CD4-positive, alpha-beta memory T cell (primary cell): ENCODE measurements at regions not wholly inside any gene's neighbourhood (a gene's known extent, or its start where the extent isn't known, plus 50 kb on each side); places are given as distances from the start of the nearest gene placed in this dataset.

Source experiments
- CTCF ChIA-PET: fragments of 350-600 bp; sonication (Branson Sonifier 250); formaldehyde crosslinking; loops from one replicate; lab custom pipeline; 2021; ENCODE audit warnings: inconsistent platforms; ENCODE audit not compliant: partially characterized antibody; lab: Charles Lee
- POLR2A ChIA-PET: fragments of 350-600 bp; sonication (Branson Sonifier 250); formaldehyde crosslinking; loops from one replicate; lab custom pipeline; 2021; ENCODE audit not compliant: partially characterized antibody; lab: Charles Lee
- DNase-seq, 5 donors: peaks; one replicate each; pipeline versions ENCODE4 v3.0.0 to v3.0.0-alpha.2; 2020 to 2022; ENCODE audit warnings: mixed read lengths in 1 of 5
- H3K27ac ChIP-seq: one replicate; pipeline ENCODE4 v1.7.0; 2013; ENCODE audit warnings: low read depth, low read length
- H3K27me3 ChIP-seq: 2 replicates; pipeline ENCODE4 v1.7.0; 2013; ENCODE audit warnings: mild to moderate bottlenecking, low read length, moderate library complexity; ENCODE audit not compliant: insufficient read depth
- H3K36me3 ChIP-seq: 2 replicates; pipeline ENCODE4 v1.7.0; 2013; ENCODE audit warnings: mild to moderate bottlenecking, low read length, moderate library complexity; ENCODE audit not compliant: insufficient read depth
- H3K4me1 ChIP-seq: 2 replicates; pipeline ENCODE4 v1.7.0; 2013; ENCODE audit warnings: mild to moderate bottlenecking, low read length, moderate library complexity; ENCODE audit not compliant: insufficient read depth
- H3K4me3 ChIP-seq, 2 donors: one replicate each; pipeline ENCODE4 v1.7.0; 2013; ENCODE audit warnings: low read length in 2 of 2, mild to moderate bottlenecking in 1 of 2
- H3K9me3 ChIP-seq, 2 donors: one replicate each; pipeline ENCODE4 v1.7.0; 2013; ENCODE audit warnings: low read length in 2 of 2, control low read depth in 1 of 2; ENCODE audit not compliant: control insufficient read depth in 1 of 2
- H3K27ac Mint-ChIP-seq, 7 donors: one replicate each; pipeline ENCODE4 v1.8.0; 2020 to 2021; ENCODE audit warnings: mixed read lengths in 7 of 7, mild to moderate bottlenecking in 6 of 7, inconsistent platforms in 3 of 7, moderate library complexity in 3 of 7
- H3K27me3 Mint-ChIP-seq, 2 donors: one replicate each; pipeline ENCODE4 v1.8.0; 2020 to 2021; ENCODE audit warnings: mixed read lengths in 2 of 2
- H3K36me3 Mint-ChIP-seq, 2 donors: one replicate each; pipeline ENCODE4 v1.8.0; 2020 to 2021; ENCODE audit warnings: mixed read lengths in 2 of 2, inconsistent platforms in 1 of 2, mild to moderate bottlenecking in 1 of 2
- H3K4me1 Mint-ChIP-seq, 4 donors: one replicate each; pipeline ENCODE4 v1.8.0; 2020 to 2021; ENCODE audit warnings: mixed read lengths in 4 of 4, mild to moderate bottlenecking in 1 of 4
- H3K4me3 Mint-ChIP-seq, 8 donors: one replicate each; pipeline ENCODE4 v1.8.0; 2020 to 2021; ENCODE audit warnings: mixed read lengths in 8 of 8, mild to moderate bottlenecking in 7 of 8, moderate library complexity in 6 of 8, inconsistent platforms in 3 of 8
- H3K9me3 Mint-ChIP-seq, 8 donors: one replicate each; pipeline ENCODE4 v1.8.0; 2020 to 2021; ENCODE audit warnings: mixed read lengths in 8 of 8, mild to moderate bottlenecking in 5 of 8, inconsistent platforms in 3 of 8, moderate library complexity in 1 of 8
- intact Hi-C: fragments of 100-400 bp; cut with micrococcal nuclease; formaldehyde crosslinking; loops from one replicate; pipeline ENCODE4 v1.15.1; 2023

DNA sequence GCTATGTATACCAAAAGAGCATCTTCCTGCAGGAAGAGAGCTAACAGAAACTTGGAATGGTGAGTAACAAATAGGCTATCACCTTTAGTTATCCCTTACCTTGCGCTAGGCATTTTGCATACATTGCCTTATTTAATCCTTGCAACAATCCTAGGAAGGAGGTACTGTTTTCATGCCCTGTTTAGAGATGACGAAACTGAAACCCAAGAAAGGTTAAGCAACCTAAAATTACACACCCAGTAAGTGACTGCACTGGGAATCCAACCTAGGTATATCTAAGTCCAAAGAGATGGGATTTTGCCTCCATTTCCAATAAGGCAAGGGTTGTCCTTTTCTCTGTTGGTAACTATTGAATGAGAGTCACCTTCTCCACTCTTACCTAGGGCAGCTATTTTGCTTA lies 144.5 kb downstream of the TM2D1 start:
- no peak for DNase-seq
- ChIA-PET POLR2A (no interaction called here), CTCF (interaction anchor here (1.3 to 3.3 kb wide), 2 partner anchors 9 kb away, joined by 3 to 17 read pairs; no protein-coding TSS in a partner anchor)

DNA sequence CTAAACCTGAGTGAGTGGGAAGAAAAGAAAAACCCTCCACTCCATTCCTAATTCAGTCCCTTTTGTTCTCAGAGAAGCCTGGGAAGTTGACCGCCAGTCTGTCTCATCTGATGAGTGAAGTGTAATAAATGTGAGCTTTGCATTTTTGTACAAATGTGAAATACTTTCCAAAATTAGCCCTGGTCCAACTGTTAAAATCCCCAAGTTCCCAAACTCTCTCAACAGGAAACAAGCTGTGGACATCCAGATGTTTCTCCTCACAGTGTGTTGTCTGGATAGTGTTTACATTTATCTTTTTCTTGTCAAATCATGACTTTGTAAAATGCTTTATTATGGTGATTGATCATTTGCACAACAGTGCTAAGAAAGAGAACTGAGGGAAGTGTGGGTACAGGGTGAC lies 145.1 kb downstream of the TM2D1 start:
- Mint-ChIP-seq H3K4me1 (no peaks in the 10 kb centered on the region), H3K4me3 (no peak overlapping the region), H3K9me3 (peaks cover 0 to 4% (median 0%) of the 10 kb centered on the region in 8 donors), H3K27ac (no peak overlapping the region), H3K27me3 (peaks cover 10 to 39% of the 10 kb centered on the region in 2 donors), H3K36me3 (no peaks in the 10 kb centered on the region)
- Histone ChIP-seq H3K4me3 (no peak overlapping the region), H3K36me3 (no peaks in the 10 kb centered on the region), H3K27ac (no peak overlapping the region), H3K4me1 (no peaks in the 10 kb centered on the region), H3K9me3 (no peaks in the 10 kb centered on the region), H3K27me3 (no peaks in the 10 kb centered on the region)
- intact Hi-C loops: loop anchor here (10.0 kb wide), 1 partner anchor 595 kb away; no protein-coding TSS in a partner anchor
- ChIA-PET CTCF (interaction anchor here (3.3 kb wide), 1 partner anchor 9 kb away, joined by 17 read pairs; no protein-coding TSS in a partner anchor), POLR2A (no interaction called here)
- DNase-seq: no peak

More for the DNA sequence above, 144.5 kb downstream of the TM2D1 start:
- no peaks in the 10 kb centered on the region for H3K9me3 ChIP-seq
- H3K27ac ChIP-seq: no peak overlapping the region
- no peak overlapping the region for H3K27ac Mint-ChIP-seq
- peaks cover 10 to 34% of the 10 kb centered on the region in 2 donors for H3K27me3 Mint-ChIP-seq
- H3K4me1 Mint-ChIP-seq: no peaks in the 10 kb centered on the region
- no peaks in the 10 kb centered on the region for H3K36me3 Mint-ChIP-seq
- H3K4me3 ChIP-seq: no peak overlapping the region
- no peaks in the 10 kb centered on the region for H3K27me3 ChIP-seq
- H3K4me1 ChIP-seq: no peaks in the 10 kb centered on the region
- intact Hi-C loops: loop anchor here (10.0 kb wide), 1 partner anchor 596 kb away; no protein-coding TSS in a partner anchor
- no peaks in the 10 kb centered on the region for H3K36me3 ChIP-seq
- H3K4me3 Mint-ChIP-seq: no peak overlapping the region
- H3K9me3 Mint-ChIP-seq: peaks cover 0 to 2% (median 0%) of the 10 kb centered on the region in 8 donors

- no peak overlapping the region for H3K27ac Mint-ChIP-seq
Measured at GRCh38 chr1:61572046-61572445, 152.9 kb downstream of the TM2D1 start.

GRCh38 chr1:61570191-61570590 lies 154.8 kb downstream of the TM2D1 start:
- Histone ChIP-seq H3K27me3 (no peaks in the 10 kb centered on the region), H3K27ac (no peak overlapping the region), H3K4me3 (no peak overlapping the region), H3K9me3 (peaks cover 0 to 11% of the 10 kb centered on the region in 2 donors), H3K36me3 (no peaks in the 10 kb centered on the region), H3K4me1 (no peaks in the 10 kb centered on the region)
- ChIA-PET CTCF (no interaction called here), POLR2A (interaction anchor here (1.5 kb wide), 1 partner anchor 13 kb away, joined by 3 read pairs; no protein-coding TSS in a partner anchor)
- no peaks in the 10 kb centered on the region for H3K4me1 Mint-ChIP-seq
- peaks cover 7 to 9% of the 10 kb centered on the region in 2 donors for H3K27me3 Mint-ChIP-seq
- DNase-seq: no peak
- no peak overlapping the region for H3K27ac Mint-ChIP-seq
- no peak overlapping the region for H3K4me3 Mint-ChIP-seq
- intact Hi-C loops: no loop called here
- H3K9me3 Mint-ChIP-seq: peaks cover 0 to 16% (median 7%) of the 10 kb centered on the region in 8 donors
- peaks cover 0 to 3% of the 10 kb centered on the region in 2 donors for H3K36me3 Mint-ChIP-seq

More at GRCh38 chr1:61572046-61572445, 152.9 kb downstream of the TM2D1 start:
- no peak overlapping the region for H3K4me3 Mint-ChIP-seq
- H3K4me1 Mint-ChIP-seq: no peaks in the 10 kb centered on the region
- ChIA-PET POLR2A (no interaction called here), CTCF (interaction anchor here (1.1 kb wide), 1 partner anchor 17 kb away, joined by 3 read pairs; no protein-coding TSS in a partner anchor)
- Histone ChIP-seq H3K27me3 (no peaks in the 10 kb centered on the region), H3K36me3 (no peaks in the 10 kb centered on the region), H3K9me3 (no peaks in the 10 kb centered on the region), H3K4me3 (no peak overlapping the region), H3K4me1 (no peaks in the 10 kb centered on the region), H3K27ac (no peak overlapping the region)
- DNase-seq: no peak
- peaks cover 7 to 15% of the 10 kb centered on the region in 2 donors for H3K27me3 Mint-ChIP-seq
- intact Hi-C loops: no loop called here
- peaks cover 0 to 4% (median 0%) of the 10 kb centered on the region in 8 donors for H3K9me3 Mint-ChIP-seq
- H3K36me3 Mint-ChIP-seq: no peaks in the 10 kb centered on the region

- H3K9me3 Mint-ChIP-seq: peaks cover 0 to 22% (median 10%) of the 10 kb centered on the region in 8 donors
- H3K4me1 Mint-ChIP-seq: no peaks in the 10 kb centered on the region
- DNase-seq: no peak
- peaks cover 0 to 9% of the 10 kb centered on the region in 2 donors for H3K36me3 Mint-ChIP-seq
- CTCF ChIA-PET: interaction anchor here (1.4 kb wide), 1 partner anchor 19 kb away, joined by 4 read pairs; no protein-coding TSS in a partner anchor
- Histone ChIP-seq H3K4me1 (no peaks in the 10 kb centered on the region), H3K9me3 (peaks cover 0 to 11% of the 10 kb centered on the region in 2 donors), H3K4me3 (no peak overlapping the region), H3K27me3 (no peaks in the 10 kb centered on the region), H3K27ac (no peak overlapping the region), H3K36me3 (no peaks in the 10 kb centered on the region)
- H3K4me3 Mint-ChIP-seq: no peak overlapping the region
- H3K27ac Mint-ChIP-seq: no peak overlapping the region
- POLR2A ChIA-PET: interaction anchor here (1.5 kb wide), 1 partner anchor 14 kb away, joined by 3 read pairs; no protein-coding TSS in a partner anchor
- H3K27me3 Mint-ChIP-seq: peaks cover 5 to 7% of the 10 kb centered on the region in 2 donors
- intact Hi-C loops: no loop called here
Measured at GRCh38 chr1:61569303-61569621, 155.7 kb downstream of the TM2D1 start.

- Mint-ChIP-seq H3K4me3 (no peak overlapping the region), H3K27ac (peak overlapping the region in 1 of 7 donors; percentile 30), H3K4me1 (no peaks in the 10 kb centered on the region), H3K27me3 (peaks cover 5 to 7% of the 10 kb centered on the region in 2 donors), H3K36me3 (peaks cover 0 to 9% of the 10 kb centered on the region in 2 donors), H3K9me3 (peaks cover 0 to 18% (median 10%) of the 10 kb centered on the region in 8 donors)
- intact Hi-C loops: no loop called here
- Histone ChIP-seq H3K27me3 (no peaks in the 10 kb centered on the region), H3K27ac (no peak overlapping the region), H3K9me3 (peaks cover 0 to 11% of the 10 kb centered on the region in 2 donors), H3K4me3 (no peak overlapping the region), H3K36me3 (no peaks in the 10 kb centered on the region), H3K4me1 (no peaks in the 10 kb centered on the region)
- POLR2A ChIA-PET: interaction anchor here (1.5 kb wide), 1 partner anchor 15 kb away, joined by 3 read pairs; no protein-coding TSS in a partner anchor
- CTCF ChIA-PET: interaction anchor here (1.4 kb wide), 1 partner anchor 20 kb away, joined by 4 read pairs; no protein-coding TSS in a partner anchor
- DNase-seq: no peak
Measured at GRCh38 chr1:61568460-61569302, 156.3 kb downstream of the TM2D1 start.

GRCh38 chr1:61566177-61566576 lies 158.8 kb downstream of the TM2D1 start:
- no peaks in the 10 kb centered on the region for H3K4me1 Mint-ChIP-seq
- Histone ChIP-seq H3K9me3 (peaks cover 0 to 11% of the 10 kb centered on the region in 2 donors), H3K4me3 (no peak overlapping the region), H3K27me3 (no peaks in the 10 kb centered on the region), H3K4me1 (no peaks in the 10 kb centered on the region), H3K27ac (no peak overlapping the region), H3K36me3 (no peaks in the 10 kb centered on the region)
- POLR2A ChIA-PET: no interaction called here
- CTCF ChIA-PET: interaction anchor here (1.0 kb wide), 1 partner anchor 19 kb away, joined by 3 read pairs; no protein-coding TSS in a partner anchor
- no peak overlapping the region for H3K4me3 Mint-ChIP-seq
- H3K36me3 Mint-ChIP-seq: peaks cover 0 to 9% of the 10 kb centered on the region in 2 donors
- DNase-seq: no peak
- peak overlapping the region in 1 of 7 donors; percentile 10 for H3K27ac Mint-ChIP-seq
- intact Hi-C loops: no loop called here
- peaks cover 0 to 2% of the 10 kb centered on the region in 2 donors for H3K27me3 Mint-ChIP-seq
- peaks cover 0 to 18% (median 10%) of the 10 kb centered on the region in 8 donors for H3K9me3 Mint-ChIP-seq
